Gastroesophageal sphincter (tissue), 4 donors: ENCODE measurements at regions not wholly inside any gene's neighbourhood (a gene's known extent, or its start where the extent isn't known, plus 50 kb on each side); places are given as distances from the start of the nearest gene placed in this dataset.

Experiments used
- ATAC-seq: fragments of 150-250 bp; one replicate; pipeline ENCODE4 v1.9.1; 2016; ENCODE audit warnings: mild to moderate bottlenecking, moderate library complexity
- H3K27ac ChIP-seq, 4 donors: fragments of 200-600 bp; sonication (generic) in 3 of 4; 1 replicate in 3 of 4; 2 replicates in 1 of 4; pipeline ENCODE4 v1.5.1; 2016 to 2019
- H3K27me3 ChIP-seq: fragments of 200-600 bp; sonication (generic); one replicate; pipeline ENCODE4 v1.5.1; 2019
- H3K36me3 ChIP-seq, 2 donors: fragments of 200-600 bp; sonication (generic); one replicate each; pipeline ENCODE4 v1.5.1; 2019; ENCODE audit warnings: control low read depth in 1 of 2
- H3K4me1 ChIP-seq, 3 donors: fragments of 200-600 bp; sonication (generic); 1 replicate in 2 of 3; 2 replicates in 1 of 3; pipeline ENCODE4 v1.5.1; 2016 to 2019; ENCODE audit warnings: control low read depth in 2 of 3
- H3K4me3 ChIP-seq, 2 donors: fragments of 200-600 bp; sonication (generic); one replicate each; pipeline ENCODE4 v1.5.1; 2019; ENCODE audit warnings: mild to moderate bottlenecking in 1 of 2, moderate library complexity in 1 of 2
- H3K9me3 ChIP-seq, 3 donors: fragments of 200-600 bp; sonication (generic); one replicate each; pipeline ENCODE4 v1.5.1; 2017 to 2019; ENCODE audit warnings: control low read depth in 2 of 3
- EP300 ChIP-seq: sonication (generic); formaldehyde crosslinking; IDR thresholded peaks from one replicate; pipeline ENCODE4 v1.6.1; 2017; ENCODE audit warnings: antibody characterized with exemption, mild to moderate bottlenecking
- POLR2A ChIP-seq, 2 donors: fragments of 450-650 bp; IDR thresholded peaks; one replicate each; pipeline ENCODE4 v1.6.1; 2017; ENCODE audit warnings: antibody characterized with exemption in 2 of 2, mild to moderate bottlenecking in 2 of 2, moderate library complexity in 1 of 2
- POLR2AphosphoS5 ChIP-seq: sonication (generic); formaldehyde crosslinking; IDR thresholded peaks from one replicate; pipeline ENCODE4 v1.6.1; 2017; ENCODE audit warnings: antibody characterized with exemption
- WGBS, 2 donors: methylation state at CpG; one replicate each; pipeline ENCODE4 v1.1.5; 2018; ENCODE audit warnings: low coverage in 1 of 2; 5-methylcytosine and 5-hydroxymethylcytosine counted together
- TF ChIP-seq, protein P1 (sequence below), 4 experiments: fragments of 200-600 bp in 2 of 4; fragments of 450-650 bp in 2 of 4; sonication (generic) in 1 of 4; IDR thresholded peaks; one replicate each; pipeline ENCODE4 v1.5.1; 2017 to 2019; ENCODE audit warnings: antibody characterized with exemption in 4 of 4, mild to moderate bottlenecking in 2 of 4, moderate library complexity in 2 of 4

DNA sequence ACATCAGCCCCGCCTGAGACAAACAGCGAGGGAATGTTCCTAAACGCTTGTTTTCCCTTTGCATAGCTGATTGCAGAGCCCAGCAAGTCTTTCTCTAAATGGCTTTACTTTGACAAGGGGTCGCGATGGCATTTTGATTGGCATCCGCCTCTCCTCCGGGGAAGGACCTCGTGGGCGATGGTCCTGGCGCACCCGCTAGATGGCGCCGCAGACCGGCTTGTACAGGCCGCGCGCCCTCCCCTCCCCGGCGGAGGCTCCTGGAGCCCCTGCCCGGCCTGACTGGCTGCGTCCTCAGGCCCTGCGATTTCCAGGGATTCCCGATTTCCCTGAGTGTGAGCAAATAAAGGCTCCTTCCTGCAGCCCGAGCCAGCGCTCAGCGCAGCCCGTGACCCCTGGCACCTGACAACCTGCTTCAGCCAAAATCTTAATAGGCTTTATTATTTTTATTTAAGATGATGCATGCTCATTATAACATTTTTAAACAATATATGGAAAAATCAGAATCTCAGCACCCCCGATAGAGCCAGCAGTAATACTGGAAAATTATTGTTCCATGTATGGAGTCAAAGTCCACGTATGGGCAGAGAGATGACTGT lies 468.3 kb downstream of the AACS start:
- ATAC-seq, result peak; percentile 39
- H3K36me3 ChIP-seq, result no peaks in the 10 kb centered on the region
- no peak overlapping the region for H3K4me3 ChIP-seq
- no peak overlapping the region for H3K27ac ChIP-seq
- 13 to 26% methylated on average over 8 to 11 of the region's 29 CpGs for WGBS, 2 donors
- TF ChIP-seq POLR2A (IDR thresholded peaks at IDR 0.05), result no peak
- TF ChIP-seq, protein P1, sequence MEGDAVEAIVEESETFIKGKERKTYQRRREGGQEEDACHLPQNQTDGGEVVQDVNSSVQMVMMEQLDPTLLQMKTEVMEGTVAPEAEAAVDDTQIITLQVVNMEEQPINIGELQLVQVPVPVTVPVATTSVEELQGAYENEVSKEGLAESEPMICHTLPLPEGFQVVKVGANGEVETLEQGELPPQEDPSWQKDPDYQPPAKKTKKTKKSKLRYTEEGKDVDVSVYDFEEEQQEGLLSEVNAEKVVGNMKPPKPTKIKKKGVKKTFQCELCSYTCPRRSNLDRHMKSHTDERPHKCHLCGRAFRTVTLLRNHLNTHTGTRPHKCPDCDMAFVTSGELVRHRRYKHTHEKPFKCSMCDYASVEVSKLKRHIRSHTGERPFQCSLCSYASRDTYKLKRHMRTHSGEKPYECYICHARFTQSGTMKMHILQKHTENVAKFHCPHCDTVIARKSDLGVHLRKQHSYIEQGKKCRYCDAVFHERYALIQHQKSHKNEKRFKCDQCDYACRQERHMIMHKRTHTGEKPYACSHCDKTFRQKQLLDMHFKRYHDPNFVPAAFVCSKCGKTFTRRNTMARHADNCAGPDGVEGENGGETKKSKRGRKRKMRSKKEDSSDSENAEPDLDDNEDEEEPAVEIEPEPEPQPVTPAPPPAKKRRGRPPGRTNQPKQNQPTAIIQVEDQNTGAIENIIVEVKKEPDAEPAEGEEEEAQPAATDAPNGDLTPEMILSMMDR (IDR thresholded peaks at IDR 0.05), result peak in 3 of 4 experiments; percentile 33 to 88 (median 47)
- peaks cover 32% of the 10 kb centered on the region for H3K27me3 ChIP-seq
- no peaks in the 10 kb centered on the region for H3K9me3 ChIP-seq
- peaks cover 0 to 7% (median 3%) of the 10 kb centered on the region in 3 donors for H3K4me1 ChIP-seq

DNA sequence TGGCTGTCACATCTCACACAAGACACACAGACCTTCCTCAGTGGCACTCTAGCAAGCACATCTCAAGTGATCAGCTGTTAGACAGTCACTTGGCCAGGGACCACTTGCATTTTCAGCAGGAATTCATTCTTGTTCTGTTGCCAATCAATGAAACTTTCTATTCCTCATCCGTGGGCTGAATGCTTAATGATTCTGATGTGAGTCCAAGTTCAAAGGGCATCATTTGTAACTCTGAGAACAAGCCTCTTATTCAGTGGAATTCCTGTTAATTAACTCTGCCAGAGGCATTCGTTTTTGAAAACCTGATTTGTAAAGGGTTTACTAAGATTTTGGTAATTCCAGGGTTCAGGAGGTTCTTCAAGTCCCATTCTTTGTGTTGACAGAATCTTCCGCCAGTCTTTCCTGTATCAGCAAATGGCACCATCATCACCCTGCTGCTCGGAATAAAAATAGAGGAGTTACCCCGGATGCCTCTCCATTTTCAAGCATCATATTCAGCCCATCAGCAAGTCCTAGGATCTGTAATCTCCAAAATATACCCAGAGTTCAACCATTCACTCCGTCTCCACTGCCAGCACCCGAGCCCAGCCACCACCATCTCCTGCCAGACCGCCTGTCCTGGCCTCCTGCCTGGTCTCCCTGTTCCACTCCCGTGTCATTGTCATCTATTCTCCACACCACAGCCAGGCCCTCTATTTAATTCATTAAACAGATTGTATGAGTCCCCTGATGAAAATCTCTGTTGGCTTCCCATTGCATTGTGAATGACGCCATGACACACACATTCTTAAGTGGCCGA lies 473.4 kb downstream of the AACS start:
- peaks cover 0 to 2% (median under 1%) of the 10 kb centered on the region in 3 donors for H3K4me1 ChIP-seq
- TF ChIP-seq EP300 (no peak), POLR2AphosphoS5 (no peak), POLR2A (IDR thresholded peaks at IDR 0.05) (no peak)
- TF ChIP-seq, protein P1 (IDR thresholded peaks at IDR 0.05), result no peak
- peaks cover 9% of the 10 kb centered on the region for H3K27me3 ChIP-seq
- no peak overlapping the region for H3K4me3 ChIP-seq
- H3K36me3 ChIP-seq, result no peaks in the 10 kb centered on the region
- 61 to 74% methylated on average over 11 of the region's 11 CpGs for WGBS, 2 donors
- ATAC-seq, result no peak
- no peak overlapping the region for H3K27ac ChIP-seq
- no peaks in the 10 kb centered on the region for H3K9me3 ChIP-seq

DNA sequence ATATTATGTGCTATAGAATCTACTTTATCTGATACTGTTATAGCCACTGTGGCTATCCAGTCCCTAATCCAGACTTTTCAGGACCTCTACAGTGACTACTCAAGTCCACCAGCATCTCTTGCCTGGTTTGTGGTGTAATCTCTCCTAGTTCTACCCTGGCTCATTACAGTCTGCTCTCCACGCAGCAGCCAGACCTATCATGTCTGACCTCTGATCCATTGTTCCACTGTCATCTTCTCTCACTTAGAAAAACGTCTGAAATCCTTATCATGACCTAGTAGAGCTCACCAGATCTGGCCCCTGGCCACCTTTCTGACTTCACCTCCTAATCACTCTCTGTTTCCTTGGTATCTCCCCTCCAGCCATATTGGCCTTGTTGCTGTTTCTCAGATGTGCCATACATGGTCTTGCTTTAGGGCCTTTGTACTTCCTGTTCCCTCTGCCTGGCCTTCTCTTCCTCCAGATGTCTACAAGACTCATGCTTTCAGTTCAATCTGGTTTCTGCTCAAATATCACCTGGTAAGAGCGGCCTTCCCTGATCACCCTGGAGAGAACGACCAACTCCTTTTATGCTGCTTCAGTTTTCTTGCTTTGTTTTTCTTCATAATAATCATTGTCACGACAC lies 475.5 kb downstream of the AACS start:
- no peaks in the 10 kb centered on the region for H3K9me3 ChIP-seq
- no peak for ATAC-seq
- no peak overlapping the region for H3K4me3 ChIP-seq
- H3K36me3 ChIP-seq, result no peaks in the 10 kb centered on the region
- H3K27ac ChIP-seq, result no peak overlapping the region
- WGBS, 2 donors, result 67 to 71% methylated on average over 3 to 5 of the region's 5 CpGs
- peaks cover 4% of the 10 kb centered on the region for H3K27me3 ChIP-seq
- no peaks in the 10 kb centered on the region for H3K4me1 ChIP-seq
- TF ChIP-seq POLR2AphosphoS5, result no peak
- TF ChIP-seq, protein P1 (IDR thresholded peaks at IDR 0.05), result no peak
- no peak for TF ChIP-seq POLR2A (IDR thresholded peaks at IDR 0.05)
- TF ChIP-seq EP300, result no peak

DNA sequence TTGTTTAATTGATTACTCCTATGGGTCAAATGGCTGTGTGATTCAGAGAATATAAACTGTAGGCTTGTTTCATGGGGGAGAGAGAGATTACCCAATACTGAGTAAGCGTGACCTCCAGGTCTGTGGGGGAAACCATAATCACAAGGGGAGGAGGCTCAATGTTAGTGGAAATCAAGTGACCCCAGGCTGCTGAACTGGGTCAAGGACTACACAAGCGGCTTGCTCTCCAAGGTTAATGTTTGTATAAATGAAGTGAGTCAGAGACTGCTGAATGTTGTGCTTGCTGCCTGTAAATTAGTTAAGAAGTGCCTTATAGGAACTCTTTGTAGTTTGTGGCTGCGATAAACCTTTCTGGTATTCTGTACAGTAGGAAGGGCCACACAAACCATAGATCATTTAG lies 479.7 kb downstream of the AACS start:
- H3K9me3 ChIP-seq, result no peaks in the 10 kb centered on the region
- WGBS, 2 donors, result 65 to 67% methylated on average over 1 to 2 of the region's 3 CpGs
- H3K4me1 ChIP-seq, result no peaks in the 10 kb centered on the region
- ATAC-seq, result no peak
- TF ChIP-seq EP300, result no peak
- TF ChIP-seq POLR2AphosphoS5, result no peak
- no peak for TF ChIP-seq POLR2A (IDR thresholded peaks at IDR 0.05)
- TF ChIP-seq, protein P1 (IDR thresholded peaks at IDR 0.05), result no peak
- no peaks in the 10 kb centered on the region for H3K36me3 ChIP-seq
- no peaks in the 10 kb centered on the region for H3K27me3 ChIP-seq
- no peak overlapping the region for H3K27ac ChIP-seq
- H3K4me3 ChIP-seq, result no peak overlapping the region
